ENCODE measurements at regions not wholly inside any gene's neighbourhood (a gene's known extent, or its start where the extent isn't known, plus 50 kb on each side); places are given as distances from the start of the nearest gene placed in this dataset.

DNA sequence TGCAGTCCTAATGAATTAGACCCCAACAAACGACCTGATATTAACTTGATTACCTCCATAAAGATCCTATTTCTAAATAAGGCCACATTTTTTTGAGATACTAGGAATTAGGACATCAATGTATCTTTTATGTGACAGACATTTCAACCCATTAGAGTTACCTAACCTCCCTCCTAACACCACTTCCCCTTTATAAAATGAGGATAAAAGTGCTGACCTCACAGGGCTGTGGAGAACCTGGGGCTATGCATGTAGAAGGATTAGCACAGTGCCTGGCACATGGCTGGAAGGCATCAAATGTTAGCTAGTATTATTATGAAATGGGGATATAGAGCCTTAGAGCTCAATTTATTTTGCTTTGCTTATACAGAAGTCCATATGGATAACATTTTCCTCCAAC, 53.5 kb upstream of the LRRN1 start:
- peaks cover 0 to 4% (median 0%) of the 10 kb centered on the region in 3 donors for H3K36me3 Mint-ChIP-seq
- H3K4me1 Mint-ChIP-seq = no peaks in the 10 kb centered on the region
- POLR2A ChIA-PET = no interaction called here
- peak overlapping the region in 1 of 10 donors; percentile 7 for H3K27ac Mint-ChIP-seq
- no peaks in the 10 kb centered on the region for H3K27me3 Mint-ChIP-seq
- no peaks in the 10 kb centered on the region for H3K9me3 Mint-ChIP-seq
- DNase-seq (no peak), ATAC-seq (no peak)
- H3K4me3 Mint-ChIP-seq = no peak overlapping the region

DNA sequence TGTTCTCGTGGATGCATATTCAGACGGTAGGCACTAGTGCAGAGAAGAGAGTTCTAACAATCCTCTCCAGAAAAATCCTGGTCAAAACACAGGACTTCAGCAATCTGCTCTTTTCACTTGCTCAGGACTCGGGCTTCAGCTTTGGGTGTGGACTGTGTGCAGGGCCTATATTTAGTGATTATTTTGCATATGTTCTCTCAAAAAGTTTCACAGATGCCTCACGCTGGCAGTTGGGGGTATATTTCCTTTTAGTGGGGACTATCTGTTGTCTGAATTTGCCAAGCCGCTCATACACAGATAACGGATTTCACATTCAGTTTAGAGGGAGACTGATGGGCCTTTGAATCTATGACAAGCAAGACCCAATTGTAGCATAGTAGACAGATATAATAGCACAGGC, 54.4 kb upstream of the LRRN1 start:
- DNase-seq (no peak), ATAC-seq (no peak)
- POLR2A ChIA-PET = no interaction called here
- Mint-ChIP-seq H3K4me3 (no peak overlapping the region), H3K27me3 (no peaks in the 10 kb centered on the region), H3K9me3 (no peaks in the 10 kb centered on the region), H3K27ac (no peak overlapping the region), H3K36me3 (peaks cover 0 to 4% (median 0%) of the 10 kb centered on the region in 3 donors), H3K4me1 (no peaks in the 10 kb centered on the region)

DNA sequence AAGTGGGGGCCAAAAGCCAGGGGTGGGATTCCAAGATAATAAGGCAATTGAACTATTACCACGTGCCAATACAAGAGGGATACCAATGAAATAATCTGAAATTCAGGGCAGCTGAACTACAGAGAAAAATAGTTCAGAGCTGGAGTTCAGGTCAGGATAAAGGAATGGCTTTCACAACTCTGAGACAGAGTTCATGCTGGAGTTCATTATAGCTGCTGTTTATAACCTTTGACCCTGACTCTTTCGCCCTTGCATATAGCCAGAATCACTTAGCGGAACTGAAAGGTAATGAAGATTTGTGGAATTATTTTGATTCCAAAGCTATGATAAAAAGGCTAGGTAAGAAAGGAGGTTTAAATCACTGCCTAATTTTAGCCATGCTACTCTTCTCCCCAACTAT, 55.5 kb upstream of the LRRN1 start:
- Mint-ChIP-seq H3K4me3 (no peak overlapping the region), H3K27ac (no peak overlapping the region), H3K9me3 (no peaks in the 10 kb centered on the region), H3K27me3 (no peaks in the 10 kb centered on the region), H3K36me3 (peaks cover 0 to 3% (median 0%) of the 10 kb centered on the region in 3 donors), H3K4me1 (no peaks in the 10 kb centered on the region)
- POLR2A ChIA-PET = no interaction called here
- ATAC-seq (no peak), DNase-seq (no peak)

DNA sequence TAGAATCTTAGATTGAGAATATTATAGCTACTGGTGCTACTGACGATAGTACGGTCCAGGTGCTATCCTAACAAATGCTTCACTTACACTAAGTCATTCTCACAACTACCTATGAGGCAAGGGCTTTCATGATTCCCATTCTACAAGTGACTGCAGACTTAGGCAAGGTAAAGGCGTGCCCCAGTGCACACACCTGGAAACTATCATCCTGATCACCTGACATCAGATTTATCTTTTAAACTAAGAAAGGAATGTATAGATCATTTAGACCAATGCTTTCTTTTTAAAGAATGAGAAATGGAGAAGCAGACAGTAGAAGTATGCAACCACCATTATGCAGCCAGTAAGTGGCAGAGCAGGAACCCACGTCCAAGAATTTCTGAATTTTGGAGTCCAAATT, 59.2 kb upstream of the LRRN1 start:
- Mint-ChIP-seq H3K4me3 (no peak overlapping the region), H3K27ac (peak overlapping the region in 1 of 10 donors; percentile 10), H3K27me3 (no peaks in the 10 kb centered on the region), H3K4me1 (peaks cover 0 to 2% (median 0%) of the 10 kb centered on the region in 4 donors), H3K9me3 (no peaks in the 10 kb centered on the region), H3K36me3 (peaks cover 0 to 4% (median 0%) of the 10 kb centered on the region in 3 donors)
- ATAC-seq (no peak), DNase-seq (no peak)
- POLR2A ChIA-PET = no interaction called here

DNA sequence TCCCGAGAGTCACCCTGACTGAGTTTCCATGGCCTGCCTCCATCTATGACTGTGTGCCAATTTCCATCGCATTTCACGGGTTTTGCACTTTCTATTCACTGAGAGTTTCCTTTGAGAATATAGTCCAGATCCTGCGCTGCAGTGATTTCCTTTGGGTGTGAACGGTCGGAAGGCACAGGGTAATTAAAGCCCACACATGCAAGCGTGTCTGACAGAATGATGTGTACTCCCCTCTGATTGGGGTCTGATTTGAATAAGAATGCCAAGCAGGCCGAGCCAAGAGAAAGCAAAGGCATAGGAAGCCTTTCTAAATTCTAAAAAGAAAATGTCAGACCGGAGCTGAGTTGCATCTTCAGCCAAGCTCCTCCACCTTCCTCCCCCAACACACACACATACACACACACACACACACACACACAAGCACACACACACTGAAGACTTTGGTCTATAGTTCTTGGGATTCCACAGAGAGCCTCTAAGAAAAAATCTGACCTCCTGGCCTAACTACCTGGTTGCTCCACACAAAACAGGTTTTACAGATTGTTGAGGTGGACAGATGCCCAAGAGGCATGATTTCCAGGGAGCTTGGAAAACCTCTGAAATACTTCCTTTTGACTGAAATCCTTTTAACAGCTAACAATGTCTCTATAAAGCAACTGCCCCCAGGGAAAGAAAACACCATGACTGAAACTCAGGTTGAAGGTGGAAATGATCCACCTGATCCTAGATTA, 59.7 kb upstream of the LRRN1 start:
- Mint-ChIP-seq H3K27ac (peak overlapping the region in 1 of 10 donors; percentile 10), H3K36me3 (peaks cover 0 to 4% (median 0%) of the 10 kb centered on the region in 3 donors), H3K4me1 (peaks cover 0 to 2% (median 0%) of the 10 kb centered on the region in 4 donors), H3K9me3 (no peaks in the 10 kb centered on the region), H3K4me3 (no peak overlapping the region), H3K27me3 (no peaks in the 10 kb centered on the region)
- DNase-seq = no peak
- no peak for ATAC-seq
- POLR2A ChIA-PET = no interaction called here

DNA sequence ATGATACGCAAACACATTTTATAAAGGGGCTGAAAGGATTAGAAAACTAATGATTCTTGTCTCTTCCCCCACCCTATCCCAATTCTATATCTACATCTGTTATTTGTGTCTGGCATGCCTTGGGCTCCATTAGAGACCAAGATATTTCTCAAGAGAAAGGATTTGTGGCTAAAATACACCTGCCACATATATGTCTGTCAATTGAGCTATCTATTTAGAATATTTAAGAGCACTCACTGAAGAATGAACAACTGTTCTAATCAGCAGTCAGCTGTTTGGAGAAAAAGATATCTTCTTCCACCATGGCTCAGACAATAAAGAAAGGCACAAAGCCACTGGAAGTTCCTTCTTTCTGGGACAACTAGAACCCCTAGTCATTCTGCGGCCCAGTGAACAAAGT, 61.7 kb upstream of the LRRN1 start:
- no peak for DNase-seq
- Mint-ChIP-seq H3K27me3 (no peaks in the 10 kb centered on the region), H3K27ac (no peak overlapping the region), H3K4me3 (no peak overlapping the region), H3K4me1 (peaks cover 0 to 2% (median 0%) of the 10 kb centered on the region in 4 donors), H3K9me3 (no peaks in the 10 kb centered on the region), H3K36me3 (peaks cover 0 to 4% (median 0%) of the 10 kb centered on the region in 3 donors)
- ATAC-seq = no peak
- POLR2A ChIA-PET = no interaction called here

DNA sequence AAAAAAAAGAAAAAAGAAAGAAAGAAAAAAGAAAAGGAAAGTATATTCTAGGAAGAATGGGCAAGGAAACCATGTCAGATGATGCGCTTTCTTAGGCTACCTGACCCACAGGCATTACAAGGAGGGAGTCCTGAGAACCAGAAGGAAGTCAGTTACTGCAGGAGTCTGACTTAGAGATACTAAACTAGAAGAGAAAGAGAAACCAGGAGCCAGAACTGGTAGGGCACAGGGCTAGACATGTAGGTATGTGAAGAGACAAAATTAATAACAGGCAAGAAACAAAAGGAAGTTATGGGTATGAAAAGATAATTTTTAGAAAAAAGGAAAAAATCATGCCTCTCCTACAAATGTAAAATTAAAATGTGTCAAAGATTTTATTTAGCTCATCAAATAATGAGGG, 63.3 kb upstream of the LRRN1 start:
- Mint-ChIP-seq H3K36me3 (peaks cover 0 to 4% (median 0%) of the 10 kb centered on the region in 3 donors), H3K27me3 (peaks cover 0 to 6% (median 0%) of the 10 kb centered on the region in 5 donors), H3K4me1 (peaks cover 0 to 2% (median 0%) of the 10 kb centered on the region in 4 donors), H3K4me3 (no peak overlapping the region), H3K9me3 (peaks cover 0 to 2% (median 0%) of the 10 kb centered on the region in 9 donors), H3K27ac (no peak overlapping the region)
- no peak for ATAC-seq
- no peak for DNase-seq
- POLR2A ChIA-PET = no interaction called here

DNA sequence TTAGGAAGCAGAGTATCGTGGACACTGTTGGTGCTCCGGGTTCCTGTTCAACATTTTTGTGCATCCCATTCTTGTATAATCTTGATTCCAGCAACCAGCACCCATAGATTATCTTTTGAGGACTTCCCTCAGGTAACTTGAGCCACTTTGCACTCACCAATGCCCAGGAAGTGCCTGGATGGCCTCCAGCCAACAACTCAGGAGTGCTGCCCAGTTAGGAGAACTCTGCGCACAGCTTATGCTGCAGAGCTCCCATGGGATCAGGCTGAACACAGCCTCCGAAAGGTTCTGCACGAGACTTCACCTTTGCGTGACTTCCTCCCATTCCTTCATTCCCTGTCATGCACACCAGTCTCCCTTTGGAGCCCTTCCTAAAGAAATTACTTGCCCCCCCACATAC, 64.3 kb upstream of the LRRN1 start:
- Mint-ChIP-seq H3K9me3 (peaks cover 0 to 2% (median 0%) of the 10 kb centered on the region in 9 donors), H3K4me3 (no peak overlapping the region), H3K4me1 (peaks cover 0 to 2% (median 0%) of the 10 kb centered on the region in 4 donors), H3K27me3 (peaks cover 0 to 6% (median 0%) of the 10 kb centered on the region in 5 donors), H3K27ac (no peak overlapping the region), H3K36me3 (peaks cover 0 to 4% (median 0%) of the 10 kb centered on the region in 3 donors)
- POLR2A ChIA-PET = no interaction called here
- DNase-seq (no peak), ATAC-seq (no peak)

DNA sequence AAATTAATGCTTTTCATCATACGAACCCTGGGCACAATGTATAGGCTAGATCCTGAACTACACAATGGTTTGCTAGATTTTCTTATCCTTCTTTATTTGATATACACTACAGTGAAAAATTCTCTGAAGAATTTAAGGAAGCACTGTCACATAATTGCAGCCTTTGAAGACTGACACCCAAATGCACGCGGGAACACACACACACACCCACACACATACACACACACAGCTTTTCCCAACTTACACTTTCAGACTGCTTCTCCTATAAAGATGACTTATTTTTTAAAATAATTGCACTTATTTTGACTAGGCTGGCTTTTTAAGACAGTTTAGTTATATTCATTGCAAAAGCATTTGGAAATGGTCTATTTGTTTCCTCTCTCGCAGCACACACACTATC, 70.0 kb upstream of the LRRN1 start:
- H3K9me3 Mint-ChIP-seq = peaks cover 0 to 3% (median 0%) of the 10 kb centered on the region in 9 donors
- peaks cover 0 to 6% (median 0%) of the 10 kb centered on the region in 5 donors for H3K27me3 Mint-ChIP-seq
- POLR2A ChIA-PET = no interaction called here
- no peak overlapping the region for H3K4me3 Mint-ChIP-seq
- H3K4me1 Mint-ChIP-seq = no peaks in the 10 kb centered on the region
- H3K36me3 Mint-ChIP-seq = peaks cover 0 to 4% (median 0%) of the 10 kb centered on the region in 3 donors
- ATAC-seq (no peak), DNase-seq (no peak)
- H3K27ac Mint-ChIP-seq = no peak overlapping the region

DNA sequence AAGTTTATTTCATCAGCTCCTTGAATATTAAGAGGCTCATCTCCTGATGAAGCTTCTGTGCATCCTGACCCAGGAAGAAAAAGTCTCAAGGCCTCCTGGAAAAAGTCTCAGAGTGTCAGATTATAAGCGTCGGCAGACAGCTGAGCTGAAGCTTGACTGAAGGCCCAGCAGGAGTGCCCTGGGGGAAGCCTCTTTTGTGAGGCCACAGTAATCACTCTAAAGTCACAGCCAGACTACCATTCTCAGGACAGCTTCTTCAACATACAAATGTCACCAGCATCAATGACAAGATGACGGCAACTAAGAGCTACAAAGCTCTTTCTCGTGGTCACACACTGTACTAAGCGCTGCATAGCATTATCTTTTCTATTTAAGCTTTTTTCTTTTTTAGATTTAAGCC, 72.7 kb upstream of the LRRN1 start:
- Mint-ChIP-seq H3K4me3 (no peak overlapping the region), H3K27ac (no peak overlapping the region), H3K27me3 (peaks cover 0 to 6% (median 0%) of the 10 kb centered on the region in 5 donors), H3K36me3 (peaks cover 0 to 4% (median 0%) of the 10 kb centered on the region in 3 donors), H3K9me3 (peaks cover 0 to 3% (median 0%) of the 10 kb centered on the region in 9 donors), H3K4me1 (no peaks in the 10 kb centered on the region)
- POLR2A ChIA-PET = no interaction called here
- ATAC-seq (no peak), DNase-seq (no peak)

DNA sequence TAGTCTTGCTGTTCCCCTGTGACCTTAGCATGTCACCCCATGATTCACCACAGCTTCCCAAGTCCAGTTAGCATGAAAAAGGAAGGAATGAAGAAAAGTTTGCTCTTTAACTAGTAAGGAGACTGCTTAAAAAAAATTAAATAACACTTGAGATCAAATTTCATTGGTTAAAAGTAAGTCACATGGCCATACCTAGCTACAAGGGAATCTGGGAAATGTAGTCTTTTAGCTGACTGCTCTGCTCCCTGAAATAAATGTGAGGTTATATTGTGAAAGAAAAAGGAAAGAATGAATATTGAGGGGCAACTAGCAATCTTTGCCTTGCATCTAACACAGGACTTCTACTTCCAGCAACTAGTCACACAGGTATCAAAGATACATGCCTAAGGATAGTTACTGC, 84.7 kb upstream of the LRRN1 start:
- DNase-seq = no peak
- H3K4me3 Mint-ChIP-seq = no peak overlapping the region
- H3K27ac Mint-ChIP-seq = no peak overlapping the region
- H3K27me3 Mint-ChIP-seq = peaks cover 0 to 5% (median 0%) of the 10 kb centered on the region in 5 donors
- no peak for ATAC-seq
- POLR2A ChIA-PET = no interaction called here
- peaks cover 0 to 2% (median 0%) of the 10 kb centered on the region in 3 donors for H3K36me3 Mint-ChIP-seq
- H3K4me1 Mint-ChIP-seq = peaks cover 0 to 3% (median 1%) of the 10 kb centered on the region in 4 donors
- peaks cover 0 to 9% (median 2%) of the 10 kb centered on the region in 9 donors for H3K9me3 Mint-ChIP-seq

DNA sequence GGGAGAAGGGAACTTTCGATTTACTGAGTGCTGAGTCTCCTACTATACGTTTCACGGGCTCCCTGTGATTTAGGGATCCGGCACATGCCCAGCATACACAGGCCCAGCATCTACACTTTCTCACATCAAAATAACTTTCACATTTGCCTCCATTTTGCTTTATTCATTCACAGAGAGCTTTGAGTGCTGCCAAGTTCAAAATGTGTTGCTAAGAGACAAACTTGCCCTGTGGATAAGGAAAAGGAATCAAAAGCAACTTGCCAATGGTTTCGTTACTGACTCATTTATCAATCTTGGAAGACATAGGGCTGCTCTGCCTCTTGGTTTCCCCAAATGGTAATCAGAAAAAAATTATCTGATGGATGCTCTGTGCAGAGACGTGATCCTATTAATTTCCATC, 86.3 kb upstream of the LRRN1 start:
- ATAC-seq = no peak
- POLR2A ChIA-PET = no interaction called here
- Mint-ChIP-seq H3K9me3 (peaks cover 0 to 3% (median 0%) of the 10 kb centered on the region in 9 donors), H3K4me3 (no peak overlapping the region), H3K27me3 (peaks cover 0 to 5% (median 0%) of the 10 kb centered on the region in 5 donors), H3K4me1 (no peaks in the 10 kb centered on the region), H3K27ac (no peak overlapping the region), H3K36me3 (peaks cover 0 to 2% (median 0%) of the 10 kb centered on the region in 3 donors)
- DNase-seq = no peak

DNA sequence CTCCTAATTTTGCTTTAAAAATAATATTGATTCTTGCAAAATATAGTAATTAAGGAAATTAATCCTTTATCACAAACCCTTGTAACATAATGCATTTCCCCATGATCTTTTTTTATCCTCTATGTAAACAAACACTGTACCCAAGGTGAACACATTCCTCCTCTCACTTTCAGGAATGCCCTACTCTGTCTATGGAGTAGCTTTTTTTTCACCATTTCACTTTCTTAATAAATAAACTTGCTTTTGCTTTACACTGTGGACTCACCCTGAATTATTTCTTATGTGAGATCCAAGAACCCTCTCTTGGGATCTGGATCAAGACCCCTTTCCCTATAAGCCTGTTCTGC, 90.5 kb upstream of the LRRN1 start:
- no peaks in the 10 kb centered on the region for H3K27me3 Mint-ChIP-seq
- no peak overlapping the region for H3K27ac Mint-ChIP-seq
- no peak overlapping the region for H3K4me3 Mint-ChIP-seq
- H3K36me3 Mint-ChIP-seq = no peaks in the 10 kb centered on the region
- DNase-seq (no peak), ATAC-seq (no peak)
- H3K4me1 Mint-ChIP-seq = no peaks in the 10 kb centered on the region
- no peaks in the 10 kb centered on the region for H3K9me3 Mint-ChIP-seq
- POLR2A ChIA-PET = no interaction called here
